NB4 (cell line): ENCODE measurements at regions not wholly inside any gene's neighbourhood (a gene's known extent, or its start where the extent isn't known, plus 50 kb on each side); places are given as distances from the start of the nearest gene placed in this dataset.

Source experiments
- DNase-seq: peaks from one replicate; pipeline ENCODE4 v3.0.0; 2010; ENCODE audit warnings: low read depth
- H3K4me3 ChIP-seq: one replicate; pipeline ENCODE4 v1.5.1; 2011; ENCODE audit warnings: mild to moderate bottlenecking, low read depth, low read length, moderate library complexity
- CTCF ChIP-seq: IDR thresholded peaks from one replicate; pipeline ENCODE4 v1.5.1; 2012; ENCODE audit warnings: low read depth, low read length
- MAX ChIP-seq: IDR thresholded peaks from 2 replicates; pipeline ENCODE4 v1.6.1; 2011; ENCODE audit warnings: low read depth, low read length
- MYC ChIP-seq: IDR thresholded peaks from 2 replicates; pipeline ENCODE4 v1.6.1; 2011; ENCODE audit warnings: low read depth, low read length
- POLR2A ChIP-seq: IDR thresholded peaks from 2 replicates; pipeline ENCODE4 v1.6.1; 2011; ENCODE audit warnings: mild to moderate bottlenecking; ENCODE audit not compliant: insufficient read length; ENCODE audit errors: extremely low read depth

- DNase-seq, result no peak
- H3K4me3 ChIP-seq, result no peak overlapping the region
- TF ChIP-seq MYC (no peak), MAX (no peak), CTCF (no peak), POLR2A (no peak)
These were observed 173.2 kb downstream of the CYLD start for GRCh38 chr16:50915120-50915519.

- DNase-seq, result no peak
- TF ChIP-seq CTCF, result no peak
- no peak for TF ChIP-seq POLR2A
- TF ChIP-seq MAX, result no peak
- TF ChIP-seq MYC, result no peak
- no peak overlapping the region for H3K4me3 ChIP-seq
These were observed 168.8 kb downstream of the CYLD start for GRCh38 chr16:50910736-50911100.

GRCh38 chr16:50909831-50910735 is 168.2 kb downstream of the CYLD start:
- DNase-seq, result no peak
- no peak for TF ChIP-seq POLR2A

GRCh38 chr16:50908468-50908867 is 166.6 kb downstream of the CYLD start:
- TF ChIP-seq CTCF (no peak), POLR2A (no peak), MYC (no peak), MAX (no peak)
- DNase-seq, result no peak
- H3K4me3 ChIP-seq, result no peak overlapping the region

More at GRCh38 chr16:50909831-50910735, 168.2 kb downstream of the CYLD start:
- no peak overlapping the region for H3K4me3 ChIP-seq

- TF ChIP-seq MYC, result no peak
- TF ChIP-seq MAX, result no peak
- TF ChIP-seq POLR2A, result no peak
- TF ChIP-seq CTCF, result no peak
These were observed 164.6 kb downstream of the CYLD start for GRCh38 chr16:50906454-50906853.

GRCh38 chr16:50902457-50902856 is 160.6 kb downstream of the CYLD start:
- DNase-seq, result peak; percentile 40
- no peak for TF ChIP-seq MAX
- peak; percentile 5 for TF ChIP-seq CTCF
- H3K4me3 ChIP-seq, result no peak overlapping the region

More at GRCh38 chr16:50906454-50906853, 164.6 kb downstream of the CYLD start:
- H3K4me3 ChIP-seq, result no peak overlapping the region
- no peak for DNase-seq
